ENCODE measurements at regions not wholly inside any gene's neighbourhood (a gene's known extent, or its start where the extent isn't known, plus 50 kb on each side); places are given as distances from the start of the nearest gene placed in this dataset.

DNA sequence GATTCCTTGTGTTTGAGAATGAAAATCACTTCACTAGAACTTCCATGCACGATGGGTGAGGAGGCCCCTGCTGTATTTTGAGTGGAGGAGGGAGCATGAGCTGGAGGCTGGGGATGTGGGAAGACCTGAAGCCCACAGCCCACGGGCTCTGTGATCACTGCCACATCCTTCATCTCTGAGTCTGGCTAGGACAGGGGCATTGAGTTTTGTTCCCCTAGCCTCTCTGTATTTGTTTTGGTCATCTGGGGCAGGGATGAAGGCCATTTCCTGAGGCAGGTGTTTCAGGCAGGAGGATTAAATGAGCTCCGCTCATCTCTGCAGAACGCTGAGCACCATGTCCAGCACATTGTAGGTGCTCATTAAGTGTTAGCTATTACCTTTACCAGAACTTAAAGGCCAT lies 293.6 kb downstream of the GLRX3 start:
- no peak for FAIRE-seq
- intact Hi-C loops (cut with DNase I): no loop called here
- Histone ChIP-seq H3K4me3 (ENCODE audit: low read length in 3 of 3) (no peak overlapping the region), H3K9ac (ENCODE audit: low read length in 3 of 3) (no peak overlapping the region), H3K27ac (ENCODE audit: low read depth in 2 of 2, low read length in 2 of 2) (no peak overlapping the region), H3K36me3 (ENCODE audit: control insufficient read depth in 2 of 3, insufficient read depth in 3 of 3, low read length in 3 of 3) (no peaks in the 10 kb centered on the region), H3K9me3 (ENCODE audit: control insufficient read depth in 2 of 3, insufficient read depth in 1 of 3, low read length in 3 of 3) (peaks cover 0 to 19% (median 0%) of the 10 kb centered on the region in 3 donors), H3K27me3 (ENCODE audit: control insufficient read depth, insufficient read depth, low read length) (no peaks in the 10 kb centered on the region), H3K4me1 (ENCODE audit: control insufficient read depth in 2 of 3, insufficient read depth in 2 of 3, low read depth in 1 of 3, low read length in 3 of 3) (no peaks in the 10 kb centered on the region)
- TF ChIP-seq, protein P1, sequence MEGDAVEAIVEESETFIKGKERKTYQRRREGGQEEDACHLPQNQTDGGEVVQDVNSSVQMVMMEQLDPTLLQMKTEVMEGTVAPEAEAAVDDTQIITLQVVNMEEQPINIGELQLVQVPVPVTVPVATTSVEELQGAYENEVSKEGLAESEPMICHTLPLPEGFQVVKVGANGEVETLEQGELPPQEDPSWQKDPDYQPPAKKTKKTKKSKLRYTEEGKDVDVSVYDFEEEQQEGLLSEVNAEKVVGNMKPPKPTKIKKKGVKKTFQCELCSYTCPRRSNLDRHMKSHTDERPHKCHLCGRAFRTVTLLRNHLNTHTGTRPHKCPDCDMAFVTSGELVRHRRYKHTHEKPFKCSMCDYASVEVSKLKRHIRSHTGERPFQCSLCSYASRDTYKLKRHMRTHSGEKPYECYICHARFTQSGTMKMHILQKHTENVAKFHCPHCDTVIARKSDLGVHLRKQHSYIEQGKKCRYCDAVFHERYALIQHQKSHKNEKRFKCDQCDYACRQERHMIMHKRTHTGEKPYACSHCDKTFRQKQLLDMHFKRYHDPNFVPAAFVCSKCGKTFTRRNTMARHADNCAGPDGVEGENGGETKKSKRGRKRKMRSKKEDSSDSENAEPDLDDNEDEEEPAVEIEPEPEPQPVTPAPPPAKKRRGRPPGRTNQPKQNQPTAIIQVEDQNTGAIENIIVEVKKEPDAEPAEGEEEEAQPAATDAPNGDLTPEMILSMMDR (IDR thresholded peaks at IDR 0.05; ENCODE audit: borderline replicate concordance, extremely low read depth, insufficient read depth): no peak
- no peak for DNase-seq

DNA sequence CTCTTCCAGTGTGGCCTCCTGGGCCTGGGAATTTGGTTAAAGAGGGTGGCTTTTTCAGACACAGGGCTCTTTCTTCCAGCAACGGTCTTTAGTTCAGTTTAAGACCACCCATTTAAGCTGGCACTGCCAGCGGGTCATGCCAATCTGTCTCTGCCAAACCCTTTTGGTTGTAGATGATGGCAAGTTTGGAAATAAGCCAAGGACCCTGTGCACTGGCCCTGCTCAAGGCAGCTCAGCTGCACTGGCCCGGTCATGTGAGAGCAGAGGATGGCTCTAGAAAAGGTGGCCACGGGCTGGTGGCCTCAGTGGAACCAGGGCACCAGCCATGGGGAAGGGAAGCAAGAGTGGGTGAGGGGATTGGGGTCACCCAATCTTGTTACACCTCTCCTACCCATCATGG lies 294.1 kb downstream of the GLRX3 start:
- intact Hi-C loops (cut with DNase I): no loop called here

DNA sequence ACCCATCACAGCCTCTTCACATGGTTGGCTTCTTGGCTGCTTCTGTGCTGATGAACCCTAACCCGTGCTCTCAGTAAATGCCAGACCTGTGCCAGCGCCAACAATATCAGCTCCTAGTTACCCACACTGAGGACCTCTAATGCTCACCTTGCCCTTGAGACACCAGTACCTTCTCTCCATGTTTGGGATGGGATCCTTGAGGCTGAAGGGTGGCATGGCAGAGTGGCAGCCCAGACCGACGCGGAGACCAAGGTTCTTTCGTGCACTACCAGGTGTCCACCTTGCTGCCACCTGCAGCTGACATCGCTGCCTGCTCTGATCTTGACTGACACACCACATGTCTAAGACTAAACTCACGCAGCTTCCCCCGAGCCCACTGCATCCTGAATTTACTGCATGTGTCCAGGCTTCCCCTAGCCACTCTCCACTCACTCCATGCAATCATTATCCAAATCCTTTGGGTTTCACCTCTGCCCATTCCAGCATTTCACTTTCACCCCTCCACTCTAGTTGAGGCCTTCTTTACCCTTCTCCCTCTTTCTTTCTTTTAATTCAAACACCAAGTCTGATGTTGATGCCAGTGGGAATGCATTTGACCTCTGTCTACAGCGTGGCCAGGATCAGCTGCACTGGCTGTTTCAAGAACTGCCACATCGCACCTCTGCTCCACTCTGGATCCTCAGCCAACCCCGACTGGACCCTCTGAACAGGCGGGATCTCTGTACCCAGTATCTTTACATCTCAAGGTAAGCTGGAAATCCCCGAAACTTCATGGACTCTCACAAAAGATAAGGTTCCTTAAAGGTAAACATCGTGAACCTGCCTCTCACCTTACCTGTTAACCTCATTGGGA lies 294.9 kb downstream of the GLRX3 start:
- Histone ChIP-seq H3K36me3 (ENCODE audit: control insufficient read depth in 2 of 3, insufficient read depth in 3 of 3, low read length in 3 of 3) (no peaks in the 10 kb centered on the region), H3K4me3 (ENCODE audit: low read length in 3 of 3) (no peak overlapping the region), H3K9me3 (ENCODE audit: control insufficient read depth in 2 of 3, insufficient read depth in 1 of 3, low read length in 3 of 3) (peaks cover 0 to 19% (median 0%) of the 10 kb centered on the region in 3 donors), H3K27ac (ENCODE audit: low read depth in 2 of 2, low read length in 2 of 2) (no peak overlapping the region), H3K27me3 (ENCODE audit: control insufficient read depth, insufficient read depth, low read length) (no peaks in the 10 kb centered on the region), H3K9ac (ENCODE audit: low read length in 3 of 3) (no peak overlapping the region), H3K4me1 (ENCODE audit: control insufficient read depth in 2 of 3, insufficient read depth in 2 of 3, low read depth in 1 of 3, low read length in 3 of 3) (no peaks in the 10 kb centered on the region)
- TF ChIP-seq, protein P1 (IDR thresholded peaks at IDR 0.05; ENCODE audit: borderline replicate concordance, extremely low read depth, insufficient read depth): no peak
- intact Hi-C loops (cut with DNase I): no loop called here
- DNase-seq (no peak), FAIRE-seq (no peak)

More for the DNA sequence above, 294.1 kb downstream of the GLRX3 start:
- FAIRE-seq (no peak), DNase-seq (no peak)
- Histone ChIP-seq H3K27me3 (ENCODE audit: control insufficient read depth, insufficient read depth, low read length) (no peaks in the 10 kb centered on the region), H3K27ac (ENCODE audit: low read depth in 2 of 2, low read length in 2 of 2) (no peak overlapping the region), H3K4me3 (ENCODE audit: low read length in 3 of 3) (no peak overlapping the region), H3K4me1 (ENCODE audit: control insufficient read depth in 2 of 3, insufficient read depth in 2 of 3, low read depth in 1 of 3, low read length in 3 of 3) (no peaks in the 10 kb centered on the region), H3K36me3 (ENCODE audit: control insufficient read depth in 2 of 3, insufficient read depth in 3 of 3, low read length in 3 of 3) (no peaks in the 10 kb centered on the region), H3K9me3 (ENCODE audit: control insufficient read depth in 2 of 3, insufficient read depth in 1 of 3, low read length in 3 of 3) (peaks cover 0 to 19% (median 0%) of the 10 kb centered on the region in 3 donors), H3K9ac (ENCODE audit: low read length in 3 of 3) (no peak overlapping the region)
- TF ChIP-seq, protein P1 (IDR thresholded peaks at IDR 0.05; ENCODE audit: borderline replicate concordance, extremely low read depth, insufficient read depth): no peak
